GM18909 (cell line): ENCODE measurements at regions not wholly inside any gene's neighbourhood (a gene's known extent, or its start where the extent isn't known, plus 50 kb on each side); places are given as distances from the start of the nearest gene placed in this dataset.
"Not testable (repeated sequence)": the region's sequence is repeated elsewhere in the genome, so short reads cannot be mapped to it uniquely, and the experiment has no call there.

Experiments
- ATAC-seq: cut with Tn5 transposase; IDR thresholded peaks from one replicate; pipeline ENCODE4 v1.9.1; 2021; ENCODE audit warnings: mild to moderate bottlenecking; ENCODE audit not compliant: unreplicated experiment, poor library complexity

DNA sequence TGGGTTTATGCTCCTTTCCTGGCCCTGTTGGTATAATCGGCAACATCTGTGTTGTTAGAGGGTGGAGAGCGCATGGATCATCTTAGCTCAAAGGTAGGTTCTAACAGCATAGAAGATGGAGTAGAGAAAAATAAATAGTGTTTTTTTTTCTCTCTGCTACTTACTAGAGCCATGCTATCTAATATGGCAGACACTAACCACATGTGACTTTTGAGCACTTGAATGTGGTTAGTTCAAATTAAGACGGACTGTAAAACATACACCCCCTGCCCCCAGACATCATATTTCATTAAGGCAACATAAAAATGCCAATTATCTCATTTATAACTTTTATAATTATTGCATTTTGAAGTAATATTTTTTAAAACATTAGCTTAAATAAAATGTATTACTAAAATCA is 525.1 kb downstream of the KIF20B start:
- ATAC-seq, result no peak

DNA sequence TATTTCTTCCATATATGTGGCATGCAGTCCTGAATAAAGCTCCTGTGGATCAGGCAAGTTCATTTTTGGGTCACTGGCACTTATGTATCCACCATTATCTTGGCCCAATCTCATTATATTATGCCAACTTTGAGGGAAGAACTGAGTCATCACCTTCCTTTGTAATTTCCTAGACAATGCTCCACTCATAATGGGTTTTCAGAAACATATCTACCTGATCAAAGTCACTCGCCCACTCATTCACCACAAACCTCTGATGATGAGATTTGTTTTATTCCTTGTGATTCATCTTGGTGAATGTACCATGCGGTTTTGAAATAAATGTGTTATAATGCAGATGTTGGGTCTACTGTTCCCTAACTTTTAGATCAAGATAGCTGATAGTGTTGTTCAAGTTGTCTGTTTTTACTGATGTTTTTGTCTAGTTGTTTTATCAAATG is 525.8 kb downstream of the KIF20B start:
- no peak for ATAC-seq

DNA sequence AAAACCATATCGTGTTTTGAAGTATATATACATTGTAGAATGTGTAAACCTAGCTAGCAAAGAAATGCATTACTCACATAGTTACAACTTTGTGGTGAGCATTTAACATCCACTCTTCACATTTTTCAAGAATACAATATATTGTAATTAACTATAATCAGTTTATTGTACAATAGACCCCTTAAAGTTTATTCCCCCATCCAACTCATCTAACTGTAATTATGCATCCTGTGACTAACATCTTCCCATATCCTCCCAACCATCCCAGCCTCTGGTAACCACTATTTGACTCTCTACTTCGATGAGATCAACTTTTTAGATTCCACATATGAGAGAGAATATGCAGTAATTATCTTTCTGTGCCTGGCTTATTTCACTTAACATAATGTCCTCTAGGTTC is 526.4 kb downstream of the KIF20B start:
- no peak for ATAC-seq

DNA sequence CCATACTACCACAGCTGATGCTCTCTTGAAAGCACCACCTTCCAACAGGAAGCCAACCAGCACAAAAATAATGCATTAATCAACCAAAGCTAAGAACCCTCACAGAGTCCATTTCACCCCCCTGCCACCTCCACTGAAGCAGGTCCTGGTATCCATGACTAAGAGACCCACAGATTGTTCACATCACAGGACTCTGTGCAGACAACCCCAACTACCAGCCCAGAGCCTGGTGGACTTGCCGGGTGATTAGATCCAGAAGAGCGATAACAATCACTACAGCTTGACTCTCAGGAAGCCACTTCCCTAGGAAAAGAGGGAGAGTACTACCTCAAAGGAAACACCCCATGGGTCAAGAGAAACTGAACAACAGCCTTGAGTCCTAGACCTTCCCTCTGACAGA is 528.1 kb downstream of the KIF20B start:
- ATAC-seq, result no peak

DNA sequence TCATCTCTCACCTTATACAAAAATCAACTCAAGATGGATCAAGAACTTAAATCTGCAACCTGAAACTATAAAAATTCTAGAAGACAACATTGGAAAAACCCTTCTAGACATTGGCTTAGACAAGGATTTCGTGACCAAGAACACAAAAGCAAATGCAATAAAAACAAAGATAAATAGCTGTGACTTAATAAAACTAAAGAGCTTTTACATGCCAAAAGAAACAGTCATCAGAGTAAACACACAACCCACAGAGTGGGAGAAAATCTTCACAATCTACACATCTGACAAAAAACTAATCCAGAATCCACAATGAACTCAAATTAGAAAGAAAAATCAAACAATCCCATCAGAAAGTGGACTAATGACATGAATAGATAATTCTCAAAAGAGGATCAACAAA is 532.4 kb downstream of the KIF20B start:
- not testable (repeated sequence) for ATAC-seq

DNA sequence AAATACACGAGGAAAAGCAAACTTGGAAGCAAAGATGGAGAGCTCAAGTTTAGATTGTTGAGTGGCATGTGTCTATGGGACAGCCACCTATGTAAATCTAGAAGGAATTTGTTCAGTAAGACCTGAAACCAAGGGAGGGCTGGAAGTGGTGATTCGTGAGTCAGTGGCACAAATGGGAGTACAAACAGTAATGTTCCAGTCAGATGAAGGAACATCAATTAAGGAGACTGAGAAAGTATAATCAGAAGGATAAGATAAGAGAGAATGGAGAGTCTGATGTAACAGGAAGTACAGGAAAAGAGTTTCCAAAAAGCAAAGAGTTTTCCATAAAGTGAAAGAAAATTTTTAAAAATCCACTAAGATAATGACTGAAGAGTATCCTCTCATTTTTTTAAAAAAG is 544.2 kb downstream of the KIF20B start:
- ATAC-seq, result no peak

DNA sequence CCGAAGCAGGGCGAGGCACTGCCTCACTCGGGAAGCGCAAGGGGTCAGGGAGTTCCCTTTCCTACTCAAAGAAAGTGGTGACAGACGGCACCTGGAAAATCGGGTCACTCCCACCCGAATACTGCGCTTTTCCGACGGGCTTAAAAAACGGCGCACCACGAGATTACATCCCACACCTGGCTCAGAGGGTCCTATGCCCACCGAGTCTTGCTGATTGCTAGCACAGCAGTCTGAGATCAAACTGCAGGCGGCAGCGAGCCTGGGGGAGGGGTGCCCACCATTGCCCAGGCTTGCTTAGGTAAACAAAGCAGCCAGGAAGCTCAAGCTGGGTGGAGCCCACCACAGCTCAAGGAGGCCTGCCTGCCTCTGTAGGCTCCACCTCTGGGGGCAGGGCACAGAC is 549.4 kb downstream of the KIF20B start:
- not testable (repeated sequence) for ATAC-seq

DNA sequence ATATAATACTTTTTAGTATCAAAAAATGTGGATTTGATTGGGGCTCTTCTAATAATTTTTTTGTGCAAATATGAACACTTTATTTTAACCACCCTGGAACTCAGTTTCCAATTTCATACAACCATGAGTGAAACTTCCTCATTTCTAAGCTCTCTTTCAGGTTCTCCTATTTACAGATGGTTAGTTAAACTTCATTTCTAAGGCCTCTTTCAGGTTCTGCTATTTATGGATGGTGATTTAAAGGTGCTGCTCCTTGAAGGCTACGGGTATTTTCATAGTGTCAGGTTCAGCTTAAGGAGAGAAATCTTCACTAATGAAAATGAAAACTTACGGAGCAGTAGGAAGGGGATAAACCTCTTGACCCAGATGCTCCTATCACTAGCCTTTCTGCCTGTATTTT is 568.3 kb downstream of the KIF20B start:
- ATAC-seq, result no peak

DNA sequence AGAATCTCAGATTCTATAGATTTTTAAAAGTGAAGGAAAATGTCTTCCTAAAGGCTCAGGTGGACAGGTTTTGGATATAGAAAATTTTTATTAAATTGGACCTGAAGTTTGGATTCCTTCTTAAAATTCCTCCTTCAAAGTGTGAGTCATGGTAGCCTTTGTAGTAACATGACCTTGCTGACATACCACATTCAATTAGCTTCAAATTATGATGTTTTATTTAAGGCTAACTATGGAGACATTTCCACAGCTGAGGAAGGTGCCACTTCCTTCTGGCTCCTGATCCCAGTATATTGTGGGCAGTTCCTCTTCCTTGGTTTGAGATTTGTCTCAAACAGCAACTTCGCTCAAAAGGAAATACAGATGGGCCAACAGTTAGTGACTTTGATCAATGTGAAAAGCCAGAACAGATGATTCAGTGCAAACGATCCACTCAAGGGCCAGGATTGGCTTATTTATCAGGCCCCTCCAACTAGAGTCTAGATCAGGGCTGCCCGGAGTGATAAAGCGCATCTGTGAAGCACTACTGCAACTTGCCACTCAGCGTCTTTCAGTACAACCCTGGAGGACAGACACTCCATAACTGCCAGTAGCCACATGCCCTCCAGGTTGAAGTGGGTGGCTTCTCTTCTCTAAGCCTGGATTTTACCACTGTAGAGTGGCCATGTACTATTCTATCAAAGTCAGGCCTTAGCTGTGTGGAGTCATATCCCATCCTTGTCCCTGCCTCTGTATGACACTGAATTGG is 573.5 kb downstream of the KIF20B start:
- no peak for ATAC-seq

DNA sequence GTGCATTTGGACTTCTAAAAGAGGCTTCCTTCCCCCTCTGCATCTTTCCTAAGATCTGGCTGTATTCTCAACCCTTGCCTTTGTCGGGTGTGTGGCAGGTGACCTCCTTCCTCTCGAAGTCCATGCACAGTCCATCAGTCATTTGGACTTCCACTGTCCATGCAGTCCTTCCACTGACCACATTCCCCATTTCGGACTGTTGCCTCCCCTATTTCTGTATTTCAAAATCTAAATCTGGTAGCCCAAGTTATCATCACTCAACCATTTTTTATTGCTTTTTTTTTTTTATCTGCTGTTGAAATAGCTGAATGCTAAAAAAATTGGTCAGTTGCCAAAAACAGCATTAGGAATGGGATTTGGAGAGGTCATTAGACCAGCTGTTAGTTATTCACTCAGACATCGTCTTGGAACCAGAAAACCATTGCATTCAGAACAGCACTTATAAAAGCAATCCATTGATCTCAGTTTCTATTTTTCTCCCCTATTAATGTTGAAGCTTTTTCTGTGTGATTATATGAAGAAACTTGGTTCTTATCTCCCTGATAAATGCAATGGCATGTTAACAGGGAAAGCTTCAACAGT is 575.6 kb downstream of the KIF20B start:
- no peak for ATAC-seq

DNA sequence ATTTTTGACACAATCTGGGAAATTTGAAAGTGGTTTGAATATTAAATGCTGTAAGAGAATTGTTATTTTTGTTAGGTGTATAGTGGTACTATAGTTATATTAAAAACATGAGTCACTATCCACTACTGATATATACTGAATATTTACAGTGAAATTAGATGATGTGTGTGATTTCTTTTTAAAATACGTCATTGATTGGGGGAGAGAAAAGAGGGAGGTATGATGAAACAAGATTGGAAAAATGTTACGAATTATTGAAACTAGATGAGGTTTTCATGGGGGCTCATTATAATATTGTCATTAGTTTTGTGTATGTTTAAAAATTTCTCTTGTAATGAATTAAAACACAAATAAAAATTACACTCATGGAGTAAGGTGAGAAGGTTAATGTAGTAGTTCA is 571.4 kb downstream of the HTR7 start:
- ATAC-seq, result no peak

DNA sequence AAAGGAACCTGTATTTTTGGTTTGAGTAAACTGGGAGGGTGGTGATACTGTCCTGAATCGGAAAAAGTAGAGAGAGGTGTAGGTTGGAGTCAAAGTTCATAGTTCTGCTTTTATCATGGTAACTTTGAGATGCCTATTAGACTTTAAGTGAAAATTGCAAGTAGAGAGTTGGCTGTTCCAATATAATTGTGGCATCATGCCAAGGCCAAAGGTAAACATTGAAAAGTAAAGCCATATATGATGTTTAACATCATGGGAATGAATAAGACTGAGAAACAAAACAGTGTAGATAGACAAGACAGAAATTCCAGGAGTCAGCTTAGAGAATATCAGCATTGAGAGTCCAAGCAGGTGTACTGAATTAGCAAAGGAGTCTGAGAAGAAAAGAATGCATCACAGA is 570.9 kb downstream of the HTR7 start:
- ATAC-seq, result no peak

DNA sequence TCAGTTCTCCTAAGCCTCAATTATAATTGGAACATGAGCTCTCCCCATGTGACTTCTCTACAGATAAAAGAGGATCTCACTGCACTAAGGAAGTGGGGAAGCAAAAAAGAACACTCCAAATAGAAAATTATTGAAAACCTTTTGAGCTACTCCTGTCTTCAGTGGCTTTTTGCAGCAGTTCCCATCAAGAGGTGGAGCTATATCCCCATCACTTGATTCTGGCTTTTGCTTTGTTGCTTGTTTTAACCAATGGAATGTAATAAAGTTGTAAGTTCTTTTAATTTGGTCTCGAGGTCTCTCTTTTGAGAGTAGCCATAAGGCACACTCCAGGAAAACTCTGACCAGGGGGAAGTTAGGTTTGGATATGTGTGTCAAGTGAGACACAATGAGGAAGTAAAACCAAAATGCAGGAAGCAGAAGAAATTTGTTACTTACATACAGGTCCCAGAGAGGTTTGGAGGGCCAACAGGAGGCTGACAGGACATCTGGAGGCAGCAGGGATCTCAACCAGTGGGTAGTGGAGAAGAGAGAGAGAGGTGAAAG is 569.4 kb downstream of the HTR7 start:
- ATAC-seq, result no peak

DNA sequence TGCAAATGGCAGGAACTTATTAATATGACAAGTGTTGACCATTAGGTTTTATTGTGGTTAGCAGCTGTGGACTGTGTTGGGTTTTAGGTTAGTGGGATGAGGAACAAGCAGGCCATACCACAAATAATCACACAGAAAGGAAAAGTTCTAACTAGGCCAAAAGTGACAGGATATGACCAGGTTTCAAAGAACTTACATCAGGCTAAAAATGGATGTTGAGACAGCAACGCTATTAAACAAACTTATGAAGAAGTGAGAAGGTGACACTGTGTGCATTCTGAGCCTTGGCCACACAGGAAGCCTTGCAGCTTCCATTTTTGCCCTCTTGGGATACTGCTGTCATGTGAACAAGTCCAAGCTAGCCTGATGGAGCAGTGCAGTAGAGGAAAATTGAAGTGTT is 568.8 kb downstream of the HTR7 start:
- no peak for ATAC-seq

DNA sequence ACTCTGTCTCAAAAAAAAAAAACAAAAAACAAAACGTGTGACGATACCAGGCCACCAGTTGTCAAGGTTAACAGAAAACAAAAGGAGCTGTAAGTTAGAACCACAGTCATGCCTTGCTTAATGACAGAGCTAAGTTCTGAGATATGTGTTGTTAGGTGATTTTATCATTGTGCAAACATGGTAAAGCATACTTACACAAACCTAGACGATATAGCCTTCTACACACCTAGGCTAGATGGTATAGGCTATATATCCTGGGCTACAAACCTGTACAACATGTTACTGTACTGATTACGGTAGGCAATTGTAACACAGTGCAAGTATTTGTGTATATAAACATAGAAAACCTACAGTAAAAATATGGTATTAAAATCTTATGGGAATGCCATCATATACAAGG is 564.2 kb downstream of the HTR7 start:
- no peak for ATAC-seq

DNA sequence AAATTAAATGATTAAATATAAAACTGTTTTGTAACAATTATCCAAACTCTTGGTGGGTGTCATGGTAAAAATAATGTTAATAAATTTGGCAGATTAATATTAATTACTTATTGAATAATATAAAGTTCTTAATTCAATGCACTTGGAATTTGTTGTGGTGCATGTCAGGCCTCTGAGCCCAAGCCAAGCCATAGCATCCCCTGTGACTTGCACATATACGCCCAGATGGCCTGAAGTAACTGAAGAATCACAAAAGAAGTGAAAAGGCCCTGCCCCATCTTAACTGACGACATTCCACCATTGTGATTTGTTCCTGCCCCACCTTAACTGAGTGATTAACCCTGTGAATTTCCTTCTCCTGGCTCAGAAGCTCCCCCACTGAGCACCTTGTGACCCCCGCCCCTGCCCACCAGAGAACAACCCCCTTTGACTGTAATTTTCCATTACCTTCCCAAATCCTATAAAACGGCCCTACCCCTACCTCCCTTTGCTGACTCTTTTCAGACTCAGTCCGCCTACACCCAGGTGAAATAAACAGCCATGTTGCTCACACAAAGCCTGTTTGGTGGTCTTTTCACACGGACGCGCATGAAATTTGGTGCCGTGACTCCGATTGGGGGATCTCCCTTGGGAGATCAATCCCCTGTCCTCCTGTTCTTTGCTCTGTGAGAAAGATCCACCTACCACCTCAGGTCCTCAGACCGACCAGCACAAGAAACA is 562.9 kb downstream of the HTR7 start:
- ATAC-seq, result not testable (repeated sequence)

DNA sequence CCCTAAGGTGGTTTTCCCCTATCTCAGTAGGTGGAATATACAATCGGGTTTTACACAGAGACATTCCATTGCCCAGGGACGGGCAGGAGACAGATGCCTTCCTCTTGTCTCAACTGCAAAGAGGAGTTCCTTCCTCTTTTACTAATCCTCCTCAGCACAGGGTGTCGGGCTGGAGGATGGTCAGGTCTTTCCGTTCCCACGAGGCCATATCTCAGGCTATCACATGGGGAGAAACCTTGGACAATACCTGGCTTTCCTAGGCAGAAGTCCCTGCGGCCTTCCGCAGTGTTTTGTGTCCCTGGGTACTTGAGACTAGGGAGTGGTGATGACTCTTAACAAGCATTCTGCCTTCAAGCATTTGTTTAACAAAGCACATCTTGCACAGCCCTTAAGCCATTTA is 555.8 kb downstream of the HTR7 start:
- not testable (repeated sequence) for ATAC-seq

DNA sequence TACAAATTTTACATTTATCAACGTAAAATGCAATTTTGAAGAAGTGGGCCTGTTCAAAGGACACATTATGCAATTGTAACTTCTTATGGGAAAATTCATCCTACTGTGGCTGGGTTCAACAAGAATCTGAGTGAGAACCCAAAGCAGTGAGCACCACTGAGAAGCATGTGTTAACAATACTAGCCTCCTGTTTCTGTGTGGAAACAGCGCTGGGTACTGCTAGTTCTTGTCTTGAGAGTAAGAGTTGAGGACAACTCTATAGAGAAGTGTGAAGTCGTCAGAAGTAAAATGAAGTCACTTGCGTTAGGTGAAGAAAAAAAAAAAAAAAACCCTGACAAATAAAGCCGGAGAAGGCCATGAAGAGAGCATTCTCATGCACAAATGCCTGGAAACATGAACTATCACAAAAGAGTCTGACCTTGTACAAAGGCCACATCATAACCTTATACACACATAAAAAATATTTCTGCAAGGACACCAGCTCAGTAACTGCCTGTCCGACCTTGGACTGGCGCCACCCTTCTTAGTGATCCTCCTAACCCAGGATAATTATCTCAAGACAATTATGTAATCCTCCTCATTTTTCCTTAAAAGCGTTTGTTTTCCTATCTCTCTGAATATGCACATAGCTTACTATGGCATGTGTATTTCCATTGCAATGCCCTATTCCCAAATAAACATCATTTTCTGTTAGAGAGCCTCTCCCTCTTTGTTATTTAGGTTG is 554.9 kb downstream of the HTR7 start:
- ATAC-seq, result no peak

DNA sequence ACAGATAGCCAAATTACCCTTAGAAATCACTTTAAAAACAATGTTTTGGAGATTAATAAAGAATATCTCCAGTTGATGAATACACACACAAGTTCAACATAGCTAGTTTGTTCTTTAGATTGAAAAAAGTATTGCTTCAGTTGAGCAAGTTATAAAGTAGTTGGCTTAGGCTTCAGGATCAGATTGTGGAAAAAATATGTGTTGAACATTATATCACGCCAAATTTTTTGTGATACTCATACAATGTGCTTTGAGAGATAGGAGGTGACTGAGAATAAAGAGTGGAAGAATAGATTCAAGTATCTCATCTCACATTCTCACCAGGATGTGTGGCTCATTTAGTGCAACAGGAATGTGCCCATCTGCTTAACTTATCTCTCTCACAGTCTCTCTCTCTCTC is 553.3 kb downstream of the HTR7 start:
- ATAC-seq, result no peak

DNA sequence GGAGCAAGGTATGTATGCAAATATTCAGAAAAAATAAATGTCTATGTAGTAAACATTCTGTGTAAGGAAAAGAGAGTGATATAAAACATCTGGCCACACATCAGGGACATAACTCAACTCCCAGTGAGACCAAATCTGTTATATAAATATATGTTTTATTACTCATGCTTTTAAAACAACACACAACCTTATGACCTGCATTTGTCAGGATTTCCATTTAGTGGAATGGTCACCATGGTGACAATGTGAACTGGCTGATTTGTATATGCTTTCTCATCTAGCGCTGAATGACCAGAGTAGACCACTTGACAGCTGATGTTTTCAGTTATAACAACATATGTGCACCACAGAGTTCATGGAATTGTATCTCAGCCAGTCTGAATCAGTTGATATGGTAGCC is 551.7 kb downstream of the HTR7 start:
- ATAC-seq, result no peak

DNA sequence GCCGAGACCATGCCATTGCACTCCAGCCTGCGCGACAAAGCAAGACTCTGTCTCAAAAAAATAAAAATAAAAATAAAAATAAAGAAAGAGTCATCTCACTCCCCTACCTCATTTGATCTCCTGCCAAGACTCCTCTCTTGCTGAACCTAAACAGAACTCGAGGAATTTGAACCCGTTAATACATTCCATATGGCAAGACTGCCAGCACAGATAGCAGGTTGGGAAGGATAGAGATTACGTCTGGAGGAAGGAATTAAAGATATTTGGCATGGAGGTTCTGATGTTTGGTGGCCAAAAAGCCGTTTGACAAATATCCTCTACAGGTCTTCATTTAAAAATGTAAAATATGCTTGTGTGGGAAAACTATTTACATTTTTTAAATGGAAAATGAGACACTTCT is 549.6 kb downstream of the HTR7 start:
- ATAC-seq, result no peak
